NCI-H2196 (cell line): ENCODE measurements at regions not wholly inside any gene's neighbourhood (a gene's known extent, or its start where the extent isn't known, plus 50 kb on each side); places are given as distances from the start of the nearest gene placed in this dataset.

Experiments
- DNase-seq: peaks from one replicate; lab custom pipeline; 2025; ENCODE audit not compliant: unreplicated experiment; lab: John Stamatoyannopoulos, UW

GRCh38 chr1:38128511-38128910 is 81.9 kb upstream of the POU3F1 start:
- no peak for DNase-seq

- no peak for DNase-seq
These were observed 80.8 kb upstream of the POU3F1 start for GRCh38 chr1:38127428-38127827.

- DNase-seq, result no peak
These were observed 80.4 kb upstream of the POU3F1 start for GRCh38 chr1:38126970-38127369.

GRCh38 chr1:38125837-38126520 is 79.4 kb upstream of the POU3F1 start:
- DNase-seq, result no peak

- DNase-seq, result no peak
These were observed 78.4 kb upstream of the POU3F1 start for GRCh38 chr1:38125016-38125415.

- no peak for DNase-seq
These were observed 77.0 kb upstream of the POU3F1 start for GRCh38 chr1:38123356-38124135.

GRCh38 chr1:38121231-38121680 is 74.7 kb upstream of the POU3F1 start:
- DNase-seq, result no peak

- no peak for DNase-seq
These were observed 74.1 kb upstream of the POU3F1 start for GRCh38 chr1:38120552-38121230.

- no peak for DNase-seq
These were observed 72.4 kb upstream of the POU3F1 start for GRCh38 chr1:38118976-38119375.

- no peak for DNase-seq
These were observed 70.9 kb upstream of the POU3F1 start for GRCh38 chr1:38117444-38117887.

- no peak for DNase-seq
These were observed 69.1 kb upstream of the POU3F1 start for GRCh38 chr1:38115682-38116202.

GRCh38 chr1:38115226-38115625 is 68.6 kb upstream of the POU3F1 start:
- no peak for DNase-seq

- DNase-seq, result no peak
These were observed 67.8 kb upstream of the POU3F1 start for GRCh38 chr1:38114241-38115026.

GRCh38 chr1:38113159-38113666 is 66.6 kb upstream of the POU3F1 start:
- no peak for DNase-seq

- no peak for DNase-seq
These were observed 65.0 kb upstream of the POU3F1 start for GRCh38 chr1:38111589-38111988.

GRCh38 chr1:38105267-38105666 is 58.7 kb upstream of the POU3F1 start:
- DNase-seq, result no peak

GRCh38 chr1:38102636-38103035 is 56.0 kb upstream of the POU3F1 start:
- DNase-seq, result no peak

GRCh38 chr1:38101037-38101785 is 54.6 kb upstream of the POU3F1 start:
- no peak for DNase-seq

- DNase-seq, result no peak
These were observed 51.7 kb upstream of the POU3F1 start for GRCh38 chr1:38098101-38098847.
